Retinal pigment epithelial cell (primary cell): ENCODE measurements at regions not wholly inside any gene's neighbourhood (a gene's known extent, or its start where the extent isn't known, plus 50 kb on each side); places are given as distances from the start of the nearest gene placed in this dataset.
A peak's percentile ranks its signal among the peaks of the same experiment; 100 is the strongest.

Source experiments
- DNase-seq: peaks from one replicate; pipeline ENCODE4 v3.0.0-alpha.2; 2010; ENCODE audit warnings: low read depth
- H3K4me3 ChIP-seq: 2 replicates; pipeline ENCODE4 v1.5.1; 2011; ENCODE audit warnings: mild to moderate bottlenecking, low read length, control low read depth, moderate library complexity
- TF ChIP-seq, protein P1 (sequence below): conservative IDR thresholded peaks from 2 replicates; pipeline ENCODE4 v1.5.1; 2011; ENCODE audit warnings: low read depth, low read length, control low read depth, inconsistent platforms

GRCh38 chr7:22651534-22652243 is 75.3 kb upstream of the IL6 start:
- peak; percentile 34 for DNase-seq
- H3K4me3 ChIP-seq, result no peak overlapping the region
- TF ChIP-seq, protein P1, sequence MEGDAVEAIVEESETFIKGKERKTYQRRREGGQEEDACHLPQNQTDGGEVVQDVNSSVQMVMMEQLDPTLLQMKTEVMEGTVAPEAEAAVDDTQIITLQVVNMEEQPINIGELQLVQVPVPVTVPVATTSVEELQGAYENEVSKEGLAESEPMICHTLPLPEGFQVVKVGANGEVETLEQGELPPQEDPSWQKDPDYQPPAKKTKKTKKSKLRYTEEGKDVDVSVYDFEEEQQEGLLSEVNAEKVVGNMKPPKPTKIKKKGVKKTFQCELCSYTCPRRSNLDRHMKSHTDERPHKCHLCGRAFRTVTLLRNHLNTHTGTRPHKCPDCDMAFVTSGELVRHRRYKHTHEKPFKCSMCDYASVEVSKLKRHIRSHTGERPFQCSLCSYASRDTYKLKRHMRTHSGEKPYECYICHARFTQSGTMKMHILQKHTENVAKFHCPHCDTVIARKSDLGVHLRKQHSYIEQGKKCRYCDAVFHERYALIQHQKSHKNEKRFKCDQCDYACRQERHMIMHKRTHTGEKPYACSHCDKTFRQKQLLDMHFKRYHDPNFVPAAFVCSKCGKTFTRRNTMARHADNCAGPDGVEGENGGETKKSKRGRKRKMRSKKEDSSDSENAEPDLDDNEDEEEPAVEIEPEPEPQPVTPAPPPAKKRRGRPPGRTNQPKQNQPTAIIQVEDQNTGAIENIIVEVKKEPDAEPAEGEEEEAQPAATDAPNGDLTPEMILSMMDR, result no peak

- H3K4me3 ChIP-seq, result no peak overlapping the region
- no peak for DNase-seq
- TF ChIP-seq, protein P1, result no peak
Measured at GRCh38 chr7:22651036-22651435, 76.0 kb upstream of the IL6 start.

GRCh38 chr7:22649686-22650085 is 77.3 kb upstream of the IL6 start:
- no peak for DNase-seq
- TF ChIP-seq, protein P1, result no peak
- no peak overlapping the region for H3K4me3 ChIP-seq

- H3K4me3 ChIP-seq, result no peak overlapping the region
- DNase-seq, result no peak
- TF ChIP-seq, protein P1, result no peak
Measured at GRCh38 chr7:22647451-22648257, 79.3 kb upstream of the IL6 start.

DNA sequence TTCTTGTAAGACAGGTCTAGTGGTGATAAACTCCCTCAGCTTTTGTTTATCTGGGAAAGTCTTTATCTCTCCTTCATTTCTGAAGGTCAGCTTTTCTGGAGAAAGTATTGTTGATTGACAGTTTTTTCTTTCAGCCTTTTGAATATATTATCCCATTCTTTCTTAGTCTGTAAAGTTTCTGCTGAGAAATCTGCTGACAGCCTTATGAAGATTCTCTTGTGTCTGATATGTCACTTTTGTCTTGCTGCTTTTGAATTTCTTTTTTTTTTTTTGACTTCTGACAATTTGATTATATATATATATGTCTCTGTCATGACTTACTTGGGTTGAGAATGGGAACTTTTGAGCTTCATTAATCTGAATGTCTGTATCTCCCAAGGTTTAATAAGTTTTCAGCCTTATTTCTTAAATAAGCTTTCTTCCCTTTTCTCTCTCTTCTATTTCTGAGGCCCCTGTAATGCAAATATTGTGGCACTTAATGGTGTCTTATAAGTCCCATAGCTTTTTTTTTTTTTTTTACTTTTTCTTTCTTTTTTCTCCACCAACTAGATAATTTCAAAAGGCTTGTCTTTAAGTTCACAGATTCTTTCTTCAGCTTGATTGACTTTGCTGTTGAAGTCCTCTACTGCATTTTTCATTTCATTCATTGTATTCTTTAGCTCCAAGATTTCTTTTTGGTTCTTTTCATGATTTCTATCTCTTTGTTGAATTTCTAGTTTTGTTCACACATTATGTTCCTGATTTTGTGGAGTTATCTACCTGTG is 81.4 kb upstream of the IL6 start:
- DNase-seq, result no peak
- TF ChIP-seq, protein P1, result no peak
- no peak overlapping the region for H3K4me3 ChIP-seq

- no peak overlapping the region for H3K4me3 ChIP-seq
- TF ChIP-seq, protein P1, result no peak
- no peak for DNase-seq
Measured at GRCh38 chr7:22642454-22642853, 84.5 kb upstream of the IL6 start.
